LNCaP clone FGC (cell line): ENCODE measurements at regions not wholly inside any gene's neighbourhood (a gene's known extent, or its start where the extent isn't known, plus 50 kb on each side); places are given as distances from the start of the nearest gene placed in this dataset.

Experiments
- DNase-seq: peaks from one replicate; pipeline ENCODE4 v3.0.0-alpha.2; 2011; ENCODE audit warnings: low read depth
- H3K4me3 ChIP-seq: 2 replicates; pipeline ENCODE4 v1.5.1; 2011; ENCODE audit warnings: mild to moderate bottlenecking, low read depth, low read length, control low read depth
- TF ChIP-seq, protein P1 (sequence below): IDR thresholded peaks from 2 replicates; pipeline ENCODE4 v1.5.1; 2012; ENCODE audit warnings: mild to moderate bottlenecking; ENCODE audit not compliant: control insufficient read depth, insufficient read depth; ENCODE audit errors: extremely low read depth

DNA sequence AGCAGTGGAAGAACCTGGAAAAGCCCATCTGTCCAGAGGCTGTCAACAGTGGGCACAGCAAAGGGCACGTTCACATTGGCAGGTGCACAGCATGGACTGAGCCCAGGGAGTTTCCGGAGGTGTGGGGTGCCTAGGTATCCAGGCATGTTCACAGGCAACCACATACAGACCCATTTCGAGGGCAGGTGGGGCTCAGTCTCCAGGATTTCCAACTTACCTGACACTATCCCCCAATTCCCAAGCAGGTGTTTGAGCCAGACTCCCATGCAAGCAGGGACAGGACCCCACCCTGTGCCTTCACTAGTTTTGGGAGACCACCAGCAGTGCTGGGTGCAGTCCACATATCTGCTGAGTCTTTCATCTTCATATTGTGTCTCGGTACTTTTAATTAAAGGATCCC is 65.0 kb upstream of the IRF2BP2 start:
- H3K4me3 ChIP-seq, result no peak overlapping the region
- TF ChIP-seq, protein P1, sequence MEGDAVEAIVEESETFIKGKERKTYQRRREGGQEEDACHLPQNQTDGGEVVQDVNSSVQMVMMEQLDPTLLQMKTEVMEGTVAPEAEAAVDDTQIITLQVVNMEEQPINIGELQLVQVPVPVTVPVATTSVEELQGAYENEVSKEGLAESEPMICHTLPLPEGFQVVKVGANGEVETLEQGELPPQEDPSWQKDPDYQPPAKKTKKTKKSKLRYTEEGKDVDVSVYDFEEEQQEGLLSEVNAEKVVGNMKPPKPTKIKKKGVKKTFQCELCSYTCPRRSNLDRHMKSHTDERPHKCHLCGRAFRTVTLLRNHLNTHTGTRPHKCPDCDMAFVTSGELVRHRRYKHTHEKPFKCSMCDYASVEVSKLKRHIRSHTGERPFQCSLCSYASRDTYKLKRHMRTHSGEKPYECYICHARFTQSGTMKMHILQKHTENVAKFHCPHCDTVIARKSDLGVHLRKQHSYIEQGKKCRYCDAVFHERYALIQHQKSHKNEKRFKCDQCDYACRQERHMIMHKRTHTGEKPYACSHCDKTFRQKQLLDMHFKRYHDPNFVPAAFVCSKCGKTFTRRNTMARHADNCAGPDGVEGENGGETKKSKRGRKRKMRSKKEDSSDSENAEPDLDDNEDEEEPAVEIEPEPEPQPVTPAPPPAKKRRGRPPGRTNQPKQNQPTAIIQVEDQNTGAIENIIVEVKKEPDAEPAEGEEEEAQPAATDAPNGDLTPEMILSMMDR, result no peak
- no peak for DNase-seq

DNA sequence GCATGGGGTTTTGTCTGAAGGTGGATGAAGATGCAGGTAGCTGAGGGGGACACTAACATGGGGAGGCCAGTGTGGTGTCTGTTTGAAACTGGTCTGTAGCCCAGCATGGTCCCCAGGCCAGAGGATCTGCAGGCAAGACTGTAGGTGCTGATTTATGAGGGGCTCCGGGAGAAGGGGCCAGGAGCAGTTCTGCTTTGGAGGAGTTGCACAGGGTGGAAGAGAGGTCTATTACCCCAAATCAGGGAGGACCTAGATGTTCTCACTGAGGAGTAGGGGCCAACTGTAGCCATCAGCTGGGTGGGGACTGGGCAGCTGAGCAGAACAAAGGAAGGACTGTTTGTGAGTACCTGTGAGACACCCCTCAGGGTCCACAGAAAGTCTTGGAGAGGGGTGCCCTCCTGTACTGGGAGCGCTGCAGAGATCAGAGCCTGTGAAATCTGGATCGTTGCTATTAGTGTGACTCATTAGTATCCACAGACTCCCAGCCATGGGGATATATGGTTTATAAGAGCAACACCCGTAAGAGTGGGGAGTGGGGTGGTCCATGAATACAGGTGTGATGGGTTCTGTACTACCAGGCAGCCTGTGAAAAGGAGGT is 64.3 kb upstream of the IRF2BP2 start:
- H3K4me3 ChIP-seq, result no peak overlapping the region
- DNase-seq, result no peak
- TF ChIP-seq, protein P1, result no peak

DNA sequence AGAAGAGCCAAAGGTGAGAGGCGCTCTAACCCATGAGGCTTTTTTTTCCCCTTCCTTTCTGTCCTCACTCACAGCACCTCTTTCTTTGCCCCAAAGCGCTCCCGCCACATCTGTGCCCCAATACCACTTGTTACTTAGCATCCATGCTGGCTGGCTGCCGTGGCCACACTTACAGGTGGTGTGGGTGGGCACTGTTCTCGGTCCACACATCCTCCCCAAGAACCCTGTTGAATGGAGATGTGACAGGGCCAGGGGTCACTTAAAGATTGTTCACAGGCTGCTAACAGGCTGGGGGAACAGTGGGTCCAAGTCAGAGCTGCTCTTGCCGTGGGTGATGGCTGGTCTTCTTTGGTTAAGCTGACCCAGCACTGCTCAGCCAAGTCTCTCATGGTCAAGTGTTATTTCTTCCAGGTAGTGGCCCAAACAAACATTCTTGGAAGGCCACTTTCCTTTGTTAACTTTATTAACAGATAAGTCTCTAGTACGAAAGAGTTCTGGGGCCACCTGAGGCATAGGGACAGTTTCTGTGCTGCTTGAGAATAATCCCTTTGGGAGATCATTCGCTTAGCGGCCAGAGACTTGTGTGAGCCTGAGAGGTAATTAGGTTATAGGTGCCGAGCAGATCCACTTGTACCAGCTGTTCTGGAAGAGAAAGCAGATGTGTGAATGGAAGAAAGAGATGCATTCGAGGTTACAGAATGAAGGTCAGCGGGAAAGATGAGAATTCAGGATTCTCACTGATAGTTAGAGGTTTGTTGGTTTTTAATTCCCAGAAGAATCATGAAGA is 62.6 kb upstream of the IRF2BP2 start:
- no peak for DNase-seq
- TF ChIP-seq, protein P1, result no peak

DNA sequence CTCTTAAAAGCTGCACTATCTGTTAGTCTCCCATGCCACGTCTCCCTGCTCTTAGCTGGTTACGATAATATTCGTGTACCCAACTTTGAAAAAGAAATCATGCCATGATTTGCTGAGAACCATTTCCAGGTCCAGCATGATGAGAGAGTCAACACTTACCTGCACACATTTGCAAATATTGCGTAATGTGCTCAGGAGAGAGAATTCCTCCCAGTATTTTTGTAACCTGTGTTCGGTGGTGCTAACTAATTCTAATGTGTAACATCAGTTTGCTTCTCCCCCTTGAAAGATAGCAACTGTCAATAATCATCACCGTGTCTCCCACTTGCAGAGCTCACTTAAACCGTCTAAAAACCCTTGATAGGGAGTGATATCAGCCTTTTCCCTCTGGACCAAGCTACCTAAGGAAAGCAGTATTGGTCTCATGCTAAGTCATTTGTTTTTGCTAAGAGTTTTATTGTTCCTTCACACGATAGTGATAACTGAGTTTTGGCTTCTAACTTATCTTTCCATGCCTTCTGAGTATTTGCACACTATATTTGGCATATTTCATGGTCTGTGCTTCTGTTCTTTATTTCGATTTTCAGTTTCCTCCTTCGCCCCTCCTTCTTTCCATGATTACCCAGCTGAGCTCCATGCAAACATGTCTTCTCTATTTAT is 61.1 kb upstream of the IRF2BP2 start:
- TF ChIP-seq, protein P1, result no peak
- H3K4me3 ChIP-seq, result no peak overlapping the region
- no peak for DNase-seq

More for the DNA sequence above, 62.6 kb upstream of the IRF2BP2 start:
- H3K4me3 ChIP-seq, result no peak overlapping the region

DNA sequence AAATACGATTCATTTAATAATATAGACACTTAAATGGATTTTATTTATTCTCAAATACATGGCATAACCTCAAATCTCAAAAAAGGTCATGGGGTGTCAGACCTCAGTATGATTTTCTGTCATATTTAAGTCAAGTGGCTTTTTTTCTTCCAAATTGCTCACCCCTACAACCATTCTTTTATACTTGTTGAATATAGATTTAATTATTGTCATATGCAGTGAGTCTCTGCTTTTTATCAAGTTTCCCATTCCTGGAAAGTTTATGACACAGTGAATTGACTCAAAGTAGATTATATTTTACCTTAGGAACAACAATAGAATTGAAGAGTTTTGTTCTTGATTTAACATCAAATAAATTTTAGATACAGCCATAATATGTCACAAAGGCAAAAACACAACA is 59.5 kb upstream of the IRF2BP2 start:
- no peak for DNase-seq
- TF ChIP-seq, protein P1, result no peak
- no peak overlapping the region for H3K4me3 ChIP-seq

DNA sequence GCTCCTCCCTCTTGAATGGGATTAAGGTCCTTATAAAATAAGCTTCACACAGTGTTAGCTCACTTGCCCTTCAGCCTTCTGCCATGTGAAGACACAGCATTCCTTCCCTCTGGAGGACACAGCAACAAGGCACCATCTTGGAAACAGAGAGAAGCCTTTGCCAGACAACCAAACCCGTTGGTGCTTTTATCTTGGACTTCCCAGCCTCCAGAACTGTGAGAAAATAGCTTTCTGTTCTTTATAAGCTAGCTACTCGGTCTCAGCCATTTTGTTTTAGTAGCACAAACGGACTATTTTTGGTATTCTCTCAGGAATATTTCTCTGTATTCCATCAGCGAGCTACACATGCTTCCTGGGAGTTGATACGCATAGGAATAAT is 58.6 kb upstream of the IRF2BP2 start:
- no peak for DNase-seq
- no peak overlapping the region for H3K4me3 ChIP-seq
- TF ChIP-seq, protein P1, result no peak
